GM21528 (cell line): ENCODE measurements at regions not wholly inside any gene's neighbourhood (a gene's known extent, or its start where the extent isn't known, plus 50 kb on each side); places are given as distances from the start of the nearest gene placed in this dataset.
A peak's percentile ranks its signal among the peaks of the same experiment; 100 is the strongest.
"Not testable (repeated sequence)": the region's sequence is repeated elsewhere in the genome, so short reads cannot be mapped to it uniquely, and the experiment has no call there.

ENCODE experiments used
- ATAC-seq: cut with Tn5 transposase; IDR thresholded peaks from one replicate; pipeline ENCODE4 v1.9.1; 2021; ENCODE audit warnings: mild to moderate bottlenecking, moderate library complexity; ENCODE audit not compliant: unreplicated experiment, low FRiP score

DNA sequence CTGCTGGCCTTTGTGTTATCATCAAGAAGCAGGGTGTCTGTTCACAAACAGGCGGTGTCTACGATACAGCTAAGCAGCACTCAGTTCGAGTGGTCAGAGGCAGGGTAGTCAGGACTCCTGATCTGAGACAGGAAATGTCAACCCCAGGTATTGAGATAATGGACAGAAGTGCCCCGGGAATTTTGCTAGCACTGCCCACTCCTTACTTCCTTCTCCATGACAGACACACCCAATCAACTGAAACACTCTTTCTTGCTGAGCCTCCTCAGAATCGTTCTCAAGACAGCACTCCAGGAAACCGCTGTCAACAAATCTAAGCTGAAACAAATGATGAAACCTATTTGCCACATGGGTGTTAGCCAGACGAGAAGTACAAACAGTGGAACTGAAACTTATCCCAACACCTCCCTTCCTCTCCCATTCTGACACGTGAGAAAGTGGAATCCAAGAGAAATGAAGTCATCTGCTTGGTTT is 109.3 kb downstream of the GTF2IRD2B start:
- ATAC-seq, result not testable (repeated sequence)

DNA sequence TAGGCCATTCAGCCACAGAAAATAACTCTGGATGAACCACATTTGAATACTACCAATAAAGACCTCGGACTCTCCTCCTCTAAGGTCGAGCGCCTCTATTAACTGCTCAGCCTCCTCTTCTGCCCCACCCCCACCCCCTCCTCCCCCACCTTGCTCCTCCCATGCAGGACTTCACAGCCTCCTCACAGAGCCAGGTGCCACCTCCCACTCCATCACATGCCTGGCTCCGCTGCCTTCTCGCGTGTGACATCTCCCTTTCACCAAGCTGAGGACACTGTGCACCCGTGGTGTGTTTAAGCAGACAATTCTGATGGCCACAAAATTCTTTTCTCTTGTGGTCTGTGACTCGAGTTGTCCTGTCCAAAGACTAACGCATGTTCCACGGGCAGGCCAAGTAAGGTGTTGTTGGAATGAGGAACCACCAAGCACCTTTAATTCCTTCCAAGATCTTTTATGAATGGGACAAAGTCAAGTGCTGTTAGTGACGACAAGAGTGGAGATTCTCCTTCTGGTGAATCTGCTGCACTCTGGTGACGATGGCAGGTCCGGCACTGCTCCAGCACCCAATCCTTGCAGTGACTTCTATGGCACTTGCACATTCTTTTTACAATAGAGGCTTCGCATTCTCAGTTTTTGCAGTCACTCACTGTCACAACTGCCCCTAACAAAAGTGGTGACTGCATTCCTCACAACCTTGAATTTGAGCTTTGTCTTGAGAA is 113.1 kb downstream of the GTF2IRD2B start:
- ATAC-seq, result not testable (repeated sequence)

DNA sequence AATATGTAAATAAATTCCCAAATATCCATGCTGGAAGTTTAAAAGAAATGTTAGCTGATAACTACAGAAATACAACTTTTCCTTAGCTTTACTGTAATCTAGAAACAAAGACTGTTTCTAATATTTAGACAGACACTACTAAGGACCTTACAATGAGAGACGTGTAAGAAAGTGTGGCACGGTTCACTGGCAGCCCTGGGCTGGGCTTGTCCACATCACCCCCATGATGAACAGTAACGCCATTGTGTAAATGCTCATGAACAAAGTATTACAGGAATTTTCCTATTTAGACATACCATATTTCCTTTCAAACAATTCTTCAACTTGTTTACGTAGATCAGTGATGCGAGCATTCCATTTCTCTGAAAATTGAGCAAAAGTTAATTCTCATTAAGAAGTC is 123.1 kb downstream of the GTF2IRD2B start:
- ATAC-seq, result not testable (repeated sequence)

DNA sequence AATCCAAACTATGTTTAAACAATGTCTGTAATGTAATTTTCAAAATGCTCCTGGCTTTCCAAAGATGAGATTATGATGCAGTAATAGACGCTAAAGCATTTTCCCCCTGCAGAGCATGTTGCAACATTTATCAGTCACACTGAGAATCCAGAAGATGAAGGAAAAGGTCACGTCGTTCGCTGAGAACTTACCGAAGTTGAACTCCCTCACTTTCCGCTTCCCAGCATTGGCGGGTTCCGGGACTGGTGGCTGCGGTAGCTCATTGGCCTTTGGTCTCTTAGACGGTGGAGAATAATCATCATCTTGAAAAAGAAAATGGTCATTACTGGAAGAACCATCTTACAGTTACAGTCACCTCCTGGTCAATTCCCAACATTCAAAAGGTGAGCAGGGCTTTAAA is 124.6 kb downstream of the GTF2IRD2B start:
- not testable (repeated sequence) for ATAC-seq

DNA sequence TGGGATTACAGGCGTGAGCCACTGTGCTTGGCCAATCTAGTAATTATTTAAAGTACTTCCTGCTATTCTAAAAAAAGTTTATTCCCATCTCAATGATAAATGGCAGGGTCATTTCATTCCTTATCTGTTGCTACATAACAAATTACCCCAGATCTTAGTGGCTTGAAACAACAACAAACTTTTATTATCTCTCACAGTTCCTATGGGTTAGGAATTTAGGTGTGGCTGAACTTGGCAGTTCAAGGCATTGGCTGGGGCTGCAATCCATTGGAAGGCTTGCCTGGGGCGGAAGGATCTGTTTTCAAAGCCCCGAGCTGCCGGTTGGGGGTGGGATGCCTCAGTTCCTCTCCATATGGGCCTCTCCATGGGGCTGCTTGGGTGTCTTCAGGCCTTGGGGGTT is 133.7 kb downstream of the GTF2IRD2B start:
- not testable (repeated sequence) for ATAC-seq

DNA sequence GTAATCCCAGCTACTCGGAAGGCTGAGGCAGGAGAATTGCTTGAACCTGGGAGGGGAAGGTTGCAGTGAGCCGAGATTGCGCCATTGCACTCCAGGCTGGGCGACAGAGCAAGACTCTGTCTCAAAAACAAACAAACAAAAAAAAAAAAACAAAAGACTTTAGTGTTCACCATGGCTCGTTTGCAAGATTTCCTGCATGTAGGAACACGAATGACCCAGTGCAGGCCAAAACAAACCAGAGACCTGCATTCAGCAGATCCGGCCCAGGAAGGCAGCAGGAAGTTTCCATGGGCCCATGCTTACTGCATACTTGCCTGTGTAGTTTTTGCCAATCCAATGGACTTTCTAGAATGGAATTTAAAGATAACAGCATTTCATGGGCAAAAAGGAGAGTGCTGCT is 137.2 kb downstream of the GTF2IRD2B start:
- ATAC-seq, result not testable (repeated sequence)

DNA sequence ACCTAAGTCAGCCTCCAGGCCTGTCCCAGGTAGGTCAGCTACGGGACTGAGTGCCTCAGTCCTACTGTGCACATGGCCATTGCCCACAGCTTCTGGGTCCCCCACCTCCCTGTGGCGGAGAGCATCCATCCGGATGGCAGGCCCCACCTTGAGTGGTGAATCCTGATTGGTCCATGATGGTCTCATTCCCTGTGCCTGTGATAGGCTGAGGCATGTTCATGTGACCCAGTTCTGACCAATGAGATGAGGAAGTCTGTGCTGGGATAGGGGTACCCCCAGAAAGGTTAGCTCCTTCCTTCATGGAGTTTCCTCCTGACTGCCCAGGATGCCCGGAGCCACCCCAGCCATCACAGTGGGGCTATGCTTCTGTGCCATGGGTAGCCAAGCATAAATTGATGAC is 138.2 kb downstream of the GTF2IRD2B start:
- ATAC-seq, result not testable (repeated sequence)

DNA sequence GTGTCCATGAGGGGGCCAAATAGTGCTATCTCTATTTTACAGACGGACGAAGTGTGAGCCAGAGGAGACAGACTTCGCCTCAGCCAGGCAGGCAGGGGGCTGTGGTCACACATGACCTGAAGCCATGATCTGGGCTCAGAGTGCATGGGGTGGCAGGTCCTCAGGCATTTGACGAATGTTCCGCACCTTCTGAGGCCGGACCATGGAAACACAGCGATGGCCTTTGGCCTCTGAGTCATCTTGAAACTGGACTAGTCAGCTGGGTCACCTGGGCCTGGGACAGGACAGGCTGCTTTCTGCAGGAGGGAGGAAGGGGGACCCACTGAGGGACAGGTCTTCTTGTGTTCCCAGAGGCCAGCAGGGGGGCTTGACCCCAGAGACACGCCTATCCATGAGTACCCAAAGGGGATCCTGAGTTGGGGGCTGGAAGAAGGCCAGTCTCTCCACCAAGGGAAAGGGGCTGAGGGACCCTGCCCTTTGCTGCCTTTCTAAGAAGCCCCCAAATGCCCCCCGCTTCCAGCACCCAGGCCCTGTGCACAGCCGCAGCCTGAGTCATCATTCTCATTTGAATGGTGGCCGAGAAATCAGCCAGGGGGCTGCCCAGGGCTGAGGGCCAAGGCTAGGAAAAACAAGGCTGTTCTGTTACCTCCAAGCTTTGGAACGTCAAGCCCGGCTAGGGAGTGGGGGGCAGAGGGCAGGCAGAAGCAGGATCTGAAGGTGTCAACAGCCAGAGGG is 142.9 kb downstream of the GTF2IRD2B start:
- not testable (repeated sequence) for ATAC-seq

DNA sequence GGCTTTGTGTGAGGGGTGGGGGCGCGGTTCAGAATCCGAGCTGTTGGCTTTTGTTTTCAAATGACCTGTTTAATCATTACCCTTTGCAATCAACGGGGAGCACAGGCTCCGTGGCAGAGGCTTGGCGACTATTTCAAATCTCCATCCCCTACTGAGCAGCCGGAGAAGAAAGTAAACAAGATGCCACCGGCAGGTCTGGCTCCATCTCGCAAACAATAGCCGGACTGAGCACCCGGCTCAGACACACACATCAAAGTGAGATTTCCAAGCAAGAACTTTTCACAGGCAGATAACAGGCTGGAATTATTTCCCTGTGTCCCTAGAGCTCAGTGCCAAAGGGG is 143.4 kb downstream of the GTF2IRD2B start:
- ATAC-seq, result not testable (repeated sequence)

DNA sequence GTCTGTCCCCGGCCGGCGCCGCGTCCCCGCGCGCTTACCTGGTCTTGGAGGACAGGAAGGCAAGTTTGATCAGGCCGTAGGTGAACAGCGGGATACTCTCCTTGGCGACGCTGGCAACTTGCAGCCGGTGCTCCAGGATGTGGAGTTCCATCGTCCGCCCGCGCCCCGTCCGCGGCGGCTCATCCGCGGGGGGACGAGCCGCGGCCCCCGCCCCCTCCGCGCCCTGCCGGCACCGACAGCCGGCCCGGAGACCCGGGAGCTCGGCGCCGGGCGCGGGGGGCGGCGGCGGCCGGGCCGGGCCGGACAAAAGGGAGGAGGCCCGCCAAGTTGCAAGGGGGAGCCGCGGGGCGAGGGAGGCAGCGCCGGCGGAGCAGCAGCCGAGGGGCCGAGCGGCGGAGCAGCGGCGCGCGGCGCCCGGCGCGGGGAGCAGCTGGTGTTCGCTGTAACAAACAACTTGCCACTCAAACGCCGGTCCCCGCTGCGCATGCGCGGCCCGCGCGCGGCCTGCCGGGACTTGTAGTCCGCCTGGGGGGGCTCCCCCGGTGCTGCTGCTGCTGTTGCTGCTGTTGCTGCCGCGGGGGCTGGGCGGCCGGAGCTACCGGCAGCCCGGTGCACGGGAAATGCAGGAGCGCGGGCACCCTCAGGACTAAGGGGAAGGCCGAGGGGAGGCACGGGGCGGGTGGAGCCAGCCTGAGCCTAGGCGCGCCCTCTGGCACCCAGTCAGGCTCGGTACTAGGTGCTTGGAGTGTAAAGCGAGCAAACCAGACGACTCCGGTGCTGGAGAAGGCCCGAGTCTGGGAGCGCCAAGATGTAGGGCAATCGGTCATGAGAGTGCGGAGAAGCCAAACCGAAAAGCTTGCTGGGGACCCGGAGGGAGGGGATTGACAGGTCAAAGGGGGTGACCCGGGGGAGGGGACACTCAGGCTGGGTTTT is 145.1 kb downstream of the GTF2IRD2B start:
- peak; percentile 90 for ATAC-seq

DNA sequence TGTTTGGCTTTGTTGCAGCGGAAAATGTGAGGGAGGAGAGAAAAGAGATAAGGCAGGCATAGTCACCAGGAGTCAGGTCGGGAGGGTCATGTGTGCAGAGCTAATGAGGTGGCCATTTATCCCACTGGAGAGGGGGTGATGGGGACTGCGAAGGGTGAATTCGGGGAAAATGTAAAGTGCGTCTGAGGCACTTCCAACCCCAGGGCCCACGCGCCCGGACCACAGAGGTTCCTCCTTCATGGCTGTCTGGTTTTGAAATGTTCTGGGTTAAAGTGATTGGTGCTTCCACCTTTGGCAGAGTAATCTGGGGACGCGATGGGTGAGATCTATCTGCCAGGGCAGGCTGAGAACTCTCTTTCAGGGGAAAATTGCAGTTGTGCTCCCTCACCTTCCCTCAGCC is 145.9 kb downstream of the GTF2IRD2B start:
- ATAC-seq, result not testable (repeated sequence)

DNA sequence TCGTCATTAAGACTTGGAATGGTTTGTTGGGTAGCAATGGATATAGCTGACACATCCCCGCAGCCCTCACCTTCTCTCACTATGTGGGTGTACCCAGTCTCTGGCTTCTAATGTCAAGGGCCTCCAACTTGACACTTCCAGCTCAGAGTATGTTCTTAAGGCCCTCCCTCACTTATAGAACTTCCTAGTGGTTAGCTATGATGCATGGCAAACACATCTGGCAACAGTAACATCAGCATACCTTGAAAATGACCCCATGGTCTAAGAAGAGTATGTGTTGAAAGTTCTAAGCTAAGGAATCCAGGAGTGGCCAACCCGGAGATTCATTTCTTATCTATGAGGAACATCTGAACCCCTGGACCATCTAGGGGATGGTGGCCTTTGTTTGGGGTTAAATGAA is 151.2 kb downstream of the GTF2IRD2B start:
- not testable (repeated sequence) for ATAC-seq

DNA sequence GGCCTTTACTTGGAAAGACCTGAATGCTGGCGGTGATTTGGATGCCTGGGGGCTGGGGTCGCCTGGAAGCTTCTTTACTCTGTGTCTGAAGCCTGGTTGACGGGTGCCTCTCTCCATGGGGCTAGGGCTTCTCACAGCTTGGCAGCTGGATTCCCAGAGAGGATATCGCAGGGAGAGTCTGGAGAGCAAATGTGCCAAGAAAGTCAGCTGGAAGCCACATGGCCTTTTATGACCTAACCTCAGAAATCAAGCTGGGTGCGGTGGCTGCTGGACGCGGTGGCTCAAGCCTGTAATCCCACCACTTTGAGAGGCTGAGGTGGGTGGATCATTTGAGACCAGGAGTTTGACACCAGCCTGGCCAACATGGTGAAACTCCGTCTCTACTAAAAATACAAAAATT is 147.2 kb upstream of the TRIM73 start:
- not testable (repeated sequence) for ATAC-seq

DNA sequence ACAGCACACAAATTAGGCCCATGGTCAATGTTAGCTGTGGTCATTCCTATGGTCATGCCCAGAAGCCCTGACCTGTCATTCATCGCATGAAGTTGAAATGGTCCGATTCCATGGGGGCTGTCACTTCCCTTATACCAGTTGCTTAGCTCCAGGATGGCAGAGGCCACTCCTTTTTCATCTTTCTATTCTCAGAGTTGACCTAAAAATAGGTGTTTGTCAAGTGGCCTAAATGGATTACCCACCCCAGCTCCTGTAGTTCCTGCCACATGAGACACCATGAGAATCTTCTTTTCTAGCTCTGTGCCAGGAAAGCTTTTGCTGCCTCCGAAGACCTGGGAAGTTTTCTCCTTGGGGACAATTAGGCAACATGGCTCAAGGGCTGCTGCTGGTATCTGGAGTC is 141.2 kb upstream of the TRIM73 start:
- ATAC-seq, result not testable (repeated sequence)

DNA sequence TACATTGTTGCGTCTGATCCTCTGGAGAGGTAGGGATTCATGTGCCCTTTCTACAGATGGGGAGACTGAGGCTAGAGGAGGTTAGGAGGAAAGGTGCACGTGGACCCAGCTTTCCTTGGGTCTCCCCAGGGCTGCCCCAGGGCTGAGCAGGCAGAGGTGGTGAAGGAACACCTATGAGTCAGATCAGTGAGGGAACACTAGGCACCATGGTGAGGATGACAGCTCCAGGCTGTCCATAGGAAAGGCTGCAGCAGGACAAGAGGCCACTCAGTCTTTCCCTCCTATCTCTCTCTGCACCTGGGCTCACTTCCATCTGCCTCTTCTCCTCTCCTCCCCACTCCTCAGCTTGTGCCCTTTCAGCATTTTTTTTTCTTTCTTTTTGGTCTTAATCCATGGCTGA is 138.0 kb upstream of the TRIM73 start:
- not testable (repeated sequence) for ATAC-seq

DNA sequence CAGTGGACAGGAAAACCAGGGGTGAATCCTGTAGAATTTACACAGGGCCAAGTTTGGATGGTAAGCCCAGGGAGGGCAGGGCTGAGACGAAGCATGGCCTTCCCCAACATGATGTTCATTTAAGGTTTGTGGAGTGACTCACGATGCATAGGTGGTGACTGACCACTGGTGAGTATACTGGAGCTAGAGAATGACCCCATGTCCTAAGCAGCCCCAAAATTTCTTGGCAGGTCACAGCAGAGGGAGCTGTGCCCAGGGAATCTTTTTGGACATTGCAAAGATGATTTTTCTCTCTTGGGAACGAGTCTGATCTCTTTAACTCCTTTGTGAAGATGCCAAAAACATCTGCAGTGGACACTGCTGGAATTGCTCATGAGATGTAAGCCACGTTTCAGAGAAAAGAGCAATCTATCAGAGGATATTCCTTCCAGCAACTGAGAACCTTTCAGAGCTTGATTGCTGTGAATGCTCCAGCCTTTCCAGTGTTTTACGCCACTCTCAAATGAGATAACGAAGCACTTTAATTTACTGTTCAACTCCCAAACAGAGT is 135.9 kb upstream of the TRIM73 start:
- not testable (repeated sequence) for ATAC-seq

DNA sequence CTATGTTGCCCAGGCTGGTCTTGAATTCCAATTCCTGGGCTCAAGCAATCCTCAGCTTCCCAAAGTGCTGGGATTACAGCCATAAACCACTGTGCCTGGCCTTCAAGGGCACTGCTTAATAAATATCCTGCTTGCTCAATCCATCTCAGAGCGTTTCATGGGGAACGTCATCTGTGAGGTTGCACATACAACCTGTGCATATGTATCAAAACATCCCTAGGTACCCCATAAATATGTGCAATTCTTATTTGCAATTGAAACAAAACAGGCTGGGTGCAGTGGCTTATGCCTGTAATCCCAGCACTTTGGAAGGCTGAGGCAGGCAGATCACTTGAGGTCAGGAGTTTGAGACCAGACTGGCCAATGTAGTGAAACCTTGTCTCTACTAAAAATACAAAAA is 133.8 kb upstream of the TRIM73 start:
- ATAC-seq, result not testable (repeated sequence)

DNA sequence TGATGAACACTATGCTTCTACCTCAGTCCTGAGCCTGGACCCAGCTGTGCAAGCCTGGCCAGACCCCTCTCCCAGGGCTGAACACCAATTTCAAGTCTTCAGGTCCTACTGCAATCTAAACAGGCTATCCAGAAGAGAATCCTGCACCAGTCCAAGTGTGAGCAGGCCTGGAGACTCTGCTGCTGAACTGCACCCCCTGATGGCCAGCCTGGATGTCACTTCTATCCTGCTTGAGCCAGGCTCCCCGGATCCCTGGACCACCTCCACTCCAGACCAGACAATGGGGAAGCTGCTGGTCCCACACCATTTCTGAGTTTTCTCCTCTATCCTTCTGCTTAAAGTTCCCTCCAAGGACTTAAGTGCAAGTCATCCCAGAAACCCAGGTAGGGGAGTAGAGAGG is 127.3 kb upstream of the TRIM73 start:
- ATAC-seq, result not testable (repeated sequence)

DNA sequence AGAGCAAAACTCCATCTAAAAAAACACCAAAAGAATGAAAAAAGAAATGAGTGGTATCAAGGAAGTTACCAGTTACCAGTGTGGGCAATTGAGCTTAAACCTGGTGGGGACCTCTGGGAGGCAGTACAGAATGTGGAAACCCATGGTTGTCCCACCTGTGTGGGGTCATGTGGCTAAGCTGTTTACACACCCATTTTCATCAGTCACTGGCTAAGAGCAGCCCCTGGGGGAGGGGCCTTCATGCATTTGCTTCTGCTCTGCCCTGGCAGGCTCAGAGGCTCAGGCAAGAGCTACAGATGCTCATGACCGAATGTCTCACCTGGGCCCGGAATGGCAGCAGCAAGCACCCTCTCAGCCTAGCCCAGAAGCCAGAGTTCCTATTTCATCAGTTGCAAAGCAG is 126.3 kb upstream of the TRIM73 start:
- not testable (repeated sequence) for ATAC-seq

DNA sequence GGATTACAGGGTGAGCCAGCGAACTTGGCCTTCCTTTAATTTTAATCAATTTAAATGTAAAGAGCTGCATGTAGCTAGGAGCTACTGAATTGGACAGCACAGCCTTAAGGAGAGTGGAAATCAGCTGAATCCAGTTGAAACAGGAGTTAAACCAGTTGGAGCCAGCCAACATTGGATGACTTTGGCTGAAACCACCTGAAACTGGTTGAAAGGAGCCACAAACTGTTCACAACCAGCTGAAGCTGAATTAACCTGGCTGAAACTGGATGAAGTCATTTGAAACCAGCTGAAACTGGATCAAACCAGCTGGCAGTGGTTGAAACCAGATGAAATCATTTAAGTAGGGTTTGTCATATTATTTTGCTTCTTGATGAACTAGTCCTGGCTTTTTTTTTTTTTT is 121.3 kb upstream of the TRIM73 start:
- ATAC-seq, result not testable (repeated sequence)
